SK-N-SH treated with all-trans-retinoic acid at 6 μM for 48 hours (cell line): ENCODE measurements at regions not wholly inside any gene's neighbourhood (a gene's known extent, or its start where the extent isn't known, plus 50 kb on each side); places are given as distances from the start of the nearest gene placed in this dataset.

ENCODE experiments used
- ATAC-seq: fragments of 200-7000 bp; cut with Tn5 transposase; 3 replicates; pipeline ENCODE4 v1.9.1; 2020; ENCODE audit warnings: mild to moderate bottlenecking, moderate library complexity
- ARNTL ChIP-seq: fragments of 450-650 bp; formaldehyde crosslinking; IDR thresholded peaks from 2 replicates; pipeline ENCODE4 v1.5.0; 2020; ENCODE audit warnings: low read depth, mild to moderate bottlenecking, moderate library complexity, borderline replicate concordance
- BACH2 ChIP-seq: fragments of 250-450 bp; sonication (Bioruptor Pico); IDR thresholded peaks from 2 replicates; pipeline ENCODE4 v1.9.0; 2021; ENCODE audit warnings: mild to moderate bottlenecking, borderline replicate concordance
- CREB5 ChIP-seq: fragments of 250-450 bp; sonication (Bioruptor Pico); IDR thresholded peaks from 2 replicates; pipeline ENCODE4 v1.5.1; 2020; ENCODE audit warnings: low read depth, mild to moderate bottlenecking, moderate library complexity
- CSDC2 ChIP-seq: fragments of 250-450 bp; sonication (Bioruptor Pico); IDR thresholded peaks from 2 replicates; pipeline ENCODE4 v1.5.0; 2020; ENCODE audit warnings: mild to moderate bottlenecking, moderate library complexity
- CSRNP3 ChIP-seq: fragments of 250-450 bp; sonication (Bioruptor Pico); IDR thresholded peaks from 2 replicates; pipeline ENCODE4 v1.5.1; 2021; ENCODE audit warnings: mild to moderate bottlenecking, moderate library complexity
- ESRRG ChIP-seq: fragments of 250-450 bp; sonication (Bioruptor Pico); IDR thresholded peaks from 2 replicates; pipeline ENCODE4 v1.6.1; 2021; ENCODE audit warnings: mild to moderate bottlenecking
- GLIS3 ChIP-seq: fragments of 250-450 bp; sonication (Bioruptor Pico); IDR thresholded peaks from 2 replicates; pipeline ENCODE4 v1.5.0; 2020; ENCODE audit warnings: mild to moderate bottlenecking, moderate library complexity
- ISL1 ChIP-seq: fragments of 250-450 bp; sonication (Bioruptor Pico); IDR thresholded peaks from 2 replicates; pipeline ENCODE4 v2.1.2; 2022; ENCODE audit warnings: mild to moderate bottlenecking, moderate library complexity
- OSR1 ChIP-seq: fragments of 250-450 bp; sonication (Bioruptor Pico); IDR thresholded peaks from 2 replicates; pipeline ENCODE4 v1.8.0; 2022; ENCODE audit warnings: moderate library complexity, mild to moderate bottlenecking, inconsistent platforms
- PATZ1 ChIP-seq: fragments of 250-450 bp; sonication (Bioruptor Pico); IDR thresholded peaks from 2 replicates; pipeline ENCODE4 v1.8.0; 2020; ENCODE audit warnings: mild to moderate bottlenecking, moderate library complexity, borderline replicate concordance
- POU6F1 ChIP-seq: fragments of 250-450 bp; sonication (Bioruptor Pico); IDR thresholded peaks from 2 replicates; pipeline ENCODE4 v1.8.0; 2021; ENCODE audit warnings: low read depth, mild to moderate bottlenecking, moderate library complexity, borderline replicate concordance
- PPARA ChIP-seq: fragments of 250-450 bp; sonication (Bioruptor Pico); IDR thresholded peaks from 2 replicates; pipeline ENCODE4 v1.5.0; 2020; ENCODE audit warnings: mild to moderate bottlenecking, borderline replicate concordance
- RARB ChIP-seq: fragments of 250-450 bp; sonication (Bioruptor Pico); IDR thresholded peaks from 2 replicates; pipeline ENCODE4 v1.8.0; 2021; ENCODE audit warnings: mild to moderate bottlenecking, moderate library complexity
- TOX ChIP-seq: fragments of 250-450 bp; sonication (Bioruptor Pico); IDR thresholded peaks from 2 replicates; pipeline ENCODE4 v1.8.0; 2021; ENCODE audit warnings: mild to moderate bottlenecking, moderate library complexity, borderline replicate concordance
- TSHZ2 ChIP-seq: fragments of 250-450 bp; sonication (Bioruptor Pico); IDR thresholded peaks from 2 replicates; pipeline ENCODE4 v1.5.0; 2020; ENCODE audit warnings: mild to moderate bottlenecking, moderate library complexity
- ZC3H10 ChIP-seq: fragments of 250-450 bp; sonication (Bioruptor Pico); IDR thresholded peaks from 2 replicates; pipeline ENCODE4 v1.5.1; 2021; ENCODE audit warnings: mild to moderate bottlenecking, moderate library complexity
- ZFP3 ChIP-seq: fragments of 250-450 bp; sonication (Bioruptor Pico); IDR thresholded peaks from 2 replicates; pipeline ENCODE4 v1.5.0; 2020; ENCODE audit warnings: mild to moderate bottlenecking, moderate library complexity
- ZFP30 ChIP-seq: fragments of 450-650 bp; formaldehyde crosslinking; IDR thresholded peaks from 2 replicates; pipeline ENCODE4 v1.5.0; 2022; ENCODE audit warnings: mild to moderate bottlenecking, moderate library complexity
- ZNF565 ChIP-seq: fragments of 450-650 bp; formaldehyde crosslinking; conservative IDR thresholded peaks from 2 replicates; pipeline ENCODE4 v1.5.0; 2020; ENCODE audit warnings: low read depth, mild to moderate bottlenecking, moderate library complexity
- ZNF70 ChIP-seq: fragments of 450-650 bp; formaldehyde crosslinking; IDR thresholded peaks from 2 replicates; pipeline ENCODE4 v1.5.0; 2020; ENCODE audit warnings: mild to moderate bottlenecking, moderate library complexity
- ZNF8 ChIP-seq: fragments of 450-650 bp; formaldehyde crosslinking; IDR thresholded peaks from 2 replicates; pipeline ENCODE4 v1.5.0; 2020; ENCODE audit warnings: mild to moderate bottlenecking, moderate library complexity

- no peak for ATAC-seq
- TF ChIP-seq POU6F1 (CRISPR knock-in tag) (no peak), CREB5 (CRISPR knock-in tag) (no peak), TOX (CRISPR knock-in tag) (no peak), ZNF8 (no peak), TSHZ2 (CRISPR knock-in tag) (no peak), ESRRG (CRISPR knock-in tag) (no peak), OSR1 (CRISPR knock-in tag) (no peak), CSDC2 (no peak), ZNF70 (CRISPR knock-in tag) (no peak), ARNTL (CRISPR knock-in tag) (no peak), ZC3H10 (no peak), PATZ1 (CRISPR knock-in tag) (no peak)
These were observed 77.3 kb upstream of the APC start for GRCh38 chr5:112660359-112660758.

GRCh38 chr5:112663146-112663545 is 74.5 kb upstream of the APC start:
- no peak for ATAC-seq
- no peak for TF ChIP-seq TOX (CRISPR knock-in tag)
- no peak for TF ChIP-seq PATZ1 (CRISPR knock-in tag)
- TF ChIP-seq RARB (CRISPR knock-in tag) = no peak
- no peak for TF ChIP-seq ZFP3 (CRISPR knock-in tag)
- TF ChIP-seq OSR1 (CRISPR knock-in tag) = no peak
- no peak for TF ChIP-seq GLIS3 (CRISPR knock-in tag)
- TF ChIP-seq CREB5 (CRISPR knock-in tag) = no peak
- no peak for TF ChIP-seq ZNF565 (CRISPR knock-in tag)
- TF ChIP-seq ARNTL (CRISPR knock-in tag) = no peak
- TF ChIP-seq ISL1 (CRISPR knock-in tag) = no peak
- no peak for TF ChIP-seq ZNF8
- TF ChIP-seq ESRRG (CRISPR knock-in tag) = no peak
- TF ChIP-seq CSRNP3 (CRISPR knock-in tag) = no peak
- TF ChIP-seq BACH2 (CRISPR knock-in tag) = no peak
- no peak for TF ChIP-seq CSDC2
- TF ChIP-seq ZFP30 (CRISPR knock-in tag) = no peak
- no peak for TF ChIP-seq PPARA (CRISPR knock-in tag)
